GM06990 (cell line): ENCODE measurements at regions not wholly inside any gene's neighbourhood (a gene's known extent, or its start where the extent isn't known, plus 50 kb on each side); places are given as distances from the start of the nearest gene placed in this dataset.

ENCODE experiments used
- DNase-seq: peaks from one replicate; pipeline ENCODE4 v3.0.0-alpha.2; 2011; ENCODE audit not compliant: insufficient read length; ENCODE audit errors: extremely low read depth
- H3K27me3 ChIP-seq: replicated peaks from 2 replicates; pipeline ENCODE4 v1.6.0; 2011; ENCODE audit warnings: low read length; ENCODE audit not compliant: control insufficient read depth, insufficient read depth
- H3K36me3 ChIP-seq: 2 replicates; pipeline ENCODE4 v1.5.1; 2011; ENCODE audit warnings: low read length; ENCODE audit not compliant: control insufficient read depth, insufficient read depth
- H3K4me3 ChIP-seq: replicated peaks from 2 replicates; pipeline ENCODE4 v1.5.1; 2011; ENCODE audit warnings: low read depth, mild to moderate bottlenecking, control low read depth, low read length
- CTCF ChIP-seq: IDR thresholded peaks from 2 replicates; pipeline ENCODE4 v1.5.1; 2011; ENCODE audit warnings: low read length, control low read depth, mild to moderate bottlenecking, inconsistent platforms; ENCODE audit not compliant: insufficient read depth, poor library complexity, severe bottlenecking

DNA sequence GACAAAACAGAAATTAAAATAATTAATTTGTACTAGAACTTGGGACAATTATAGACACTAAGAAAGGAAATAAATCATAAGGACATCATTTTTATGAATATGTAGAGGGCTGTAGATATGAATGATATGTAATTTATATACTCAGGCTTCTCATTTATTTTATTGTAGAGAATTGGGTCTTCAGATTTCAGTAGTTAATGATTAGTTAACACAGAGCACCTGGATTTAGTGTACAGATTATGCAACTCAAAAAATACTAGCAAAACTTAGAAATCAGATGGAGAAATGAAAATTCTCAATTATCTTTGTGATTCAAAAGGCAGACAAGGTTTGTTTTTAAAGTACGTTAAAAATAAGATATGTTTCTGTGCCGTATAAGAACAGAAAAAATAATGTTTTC lies 1311.7 kb upstream of the SLC39A10 start:
- Histone ChIP-seq H3K36me3 (no peaks in the 10 kb centered on the region), H3K4me3 (no peak overlapping the region), H3K27me3 (no peaks in the 10 kb centered on the region)
- TF ChIP-seq CTCF = no peak
- DNase-seq = no peak

DNA sequence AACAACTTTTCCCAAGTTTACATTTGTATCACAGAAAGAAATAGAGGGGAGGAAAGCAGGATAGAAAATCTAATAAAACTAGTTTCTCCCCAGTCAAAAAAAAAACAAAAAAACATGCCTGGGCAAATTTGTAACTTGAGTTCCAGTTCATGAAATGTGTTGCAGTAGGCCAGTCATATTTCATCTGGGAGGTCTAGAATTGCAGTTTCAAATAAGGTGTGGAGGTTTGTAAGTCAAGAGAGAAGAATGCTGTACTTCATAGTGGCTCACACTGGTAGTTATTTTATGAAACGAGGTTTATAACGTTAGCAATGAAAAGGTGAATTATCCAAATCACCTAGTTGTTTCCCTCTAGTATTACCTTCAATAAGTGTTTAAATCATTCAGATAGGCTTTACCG lies 1313.9 kb upstream of the SLC39A10 start:
- Histone ChIP-seq H3K27me3 (no peaks in the 10 kb centered on the region), H3K4me3 (no peak overlapping the region), H3K36me3 (no peaks in the 10 kb centered on the region)
- DNase-seq = no peak
- TF ChIP-seq CTCF = no peak

DNA sequence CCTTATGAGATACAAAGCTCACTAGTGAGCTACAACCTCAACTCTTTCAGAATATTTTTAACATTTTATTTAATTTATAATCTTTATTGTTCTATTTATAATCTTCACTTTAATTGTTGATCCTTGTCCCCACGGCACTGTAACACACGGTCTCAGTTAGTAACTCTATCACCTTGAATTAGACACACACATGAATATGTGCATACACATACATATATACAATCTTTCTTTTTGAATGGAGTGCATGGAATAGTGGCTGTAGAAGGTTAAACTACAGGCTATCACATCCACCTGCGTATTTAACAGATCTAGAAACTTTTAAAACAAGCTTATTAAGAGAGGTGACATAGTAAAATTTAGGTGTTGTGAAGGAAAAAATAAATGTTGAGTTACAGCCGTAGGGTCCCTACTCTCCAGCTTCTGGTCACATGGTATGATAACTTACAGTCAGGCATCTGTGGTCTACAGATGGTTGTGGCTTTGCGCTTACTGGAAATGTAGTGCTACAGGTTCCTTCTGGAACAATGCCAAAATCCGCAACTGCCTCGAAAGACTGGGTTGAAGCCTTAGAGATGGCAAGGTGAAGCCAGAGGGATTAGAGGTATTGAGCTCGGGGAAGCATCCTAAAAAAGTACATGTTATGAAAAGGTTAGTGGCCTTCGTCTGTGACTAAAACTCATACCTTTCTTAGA lies 1324.1 kb upstream of the SLC39A10 start:
- Histone ChIP-seq H3K27me3 (no peaks in the 10 kb centered on the region), H3K36me3 (no peaks in the 10 kb centered on the region), H3K4me3 (no peak overlapping the region)
- no peak for DNase-seq
- no peak for TF ChIP-seq CTCF

- no peaks in the 10 kb centered on the region for H3K27me3 ChIP-seq
- TF ChIP-seq CTCF = no peak
Measured at GRCh38 chr2:194328456-194328855, 1328.6 kb upstream of the SLC39A10 start.

DNA sequence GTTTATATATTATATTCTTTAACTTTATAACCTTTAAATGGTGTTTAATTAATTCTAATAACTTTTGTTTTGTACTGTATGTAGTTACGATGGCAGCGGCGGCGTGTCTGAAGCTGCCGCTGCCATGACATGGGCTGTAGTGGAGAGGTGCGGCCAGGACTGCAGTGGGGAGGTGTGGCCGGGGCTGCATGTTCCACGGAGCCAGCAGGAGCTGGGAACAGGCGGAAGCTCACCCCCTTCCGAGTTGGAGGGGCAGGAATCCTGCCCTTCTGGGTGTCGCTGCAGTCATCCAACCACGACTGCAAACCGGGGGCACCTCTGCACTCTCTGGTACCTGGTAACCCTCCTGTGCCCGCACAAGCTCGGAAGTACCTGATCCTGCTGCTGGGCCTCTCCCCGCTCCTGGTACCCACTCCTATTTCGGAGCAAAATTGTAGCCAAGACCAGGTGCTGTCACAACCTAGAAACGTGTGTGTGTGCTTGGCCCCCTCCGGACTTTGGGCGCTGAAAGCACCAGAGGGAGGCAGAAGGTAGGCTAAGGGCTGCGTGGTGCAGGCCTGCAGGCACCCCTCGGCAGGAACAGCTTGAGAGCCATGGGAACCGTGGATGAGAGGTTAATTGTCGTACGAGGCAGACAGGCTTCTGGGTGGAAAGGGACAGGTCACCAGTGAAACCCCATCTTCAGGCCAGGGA lies 1329.7 kb upstream of the SLC39A10 start:
- H3K4me3 ChIP-seq = no peak overlapping the region
- no peak for TF ChIP-seq CTCF
- no peaks in the 10 kb centered on the region for H3K27me3 ChIP-seq
- no peaks in the 10 kb centered on the region for H3K36me3 ChIP-seq
- no peak for DNase-seq

More at GRCh38 chr2:194328456-194328855, 1328.6 kb upstream of the SLC39A10 start:
- no peak for DNase-seq
- no peak overlapping the region for H3K4me3 ChIP-seq
- H3K36me3 ChIP-seq = no peaks in the 10 kb centered on the region
